Tongue (tissue), 1 donor: ENCODE measurements at regions not wholly inside any gene's neighbourhood (a gene's known extent, or its start where the extent isn't known, plus 50 kb on each side); places are given as distances from the start of the nearest gene placed in this dataset.
A peak's percentile ranks its signal among the peaks of the same experiment; 100 is the strongest.

Source experiments
- DNase-seq: peaks from one replicate; pipeline ENCODE4 v3.0.0-alpha.2; 2015

GRCh38 chr1:65486613-65487012, 66.1 kb downstream of the LEPR start:
- no peak for DNase-seq

GRCh38 chr1:65489481-65489880, 69.0 kb downstream of the LEPR start:
- DNase-seq, result no peak

- no peak for DNase-seq
Measured at GRCh38 chr1:65490231-65491009, 70.0 kb downstream of the LEPR start.

- no peak for DNase-seq
Measured at GRCh38 chr1:65491472-65491871, 71.0 kb downstream of the LEPR start.

GRCh38 chr1:65493802-65494201, 73.3 kb downstream of the LEPR start:
- DNase-seq, result peak; percentile 22

GRCh38 chr1:65494671-65495070, 74.2 kb downstream of the LEPR start:
- DNase-seq, result no peak

- DNase-seq, result no peak
Measured at GRCh38 chr1:65495137-65495536, 74.7 kb downstream of the LEPR start.

- peak; percentile 11 for DNase-seq
Measured at GRCh38 chr1:65497256-65497830, 76.9 kb downstream of the LEPR start.

- DNase-seq, result no peak
Measured at GRCh38 chr1:65503427-65503826, 83.0 kb downstream of the LEPR start.

GRCh38 chr1:65504263-65504662, 83.8 kb downstream of the LEPR start:
- DNase-seq, result no peak

- DNase-seq, result peak; percentile 25
Measured at GRCh38 chr1:65505547-65506300, 85.3 kb downstream of the LEPR start.

GRCh38 chr1:65508051-65508450, 87.6 kb downstream of the LEPR start:
- DNase-seq, result no peak

- no peak for DNase-seq
Measured at GRCh38 chr1:65509912-65510680, 89.6 kb downstream of the LEPR start.

GRCh38 chr1:65510961-65511360, 90.5 kb downstream of the LEPR start:
- no peak for DNase-seq

- no peak for DNase-seq
Measured at GRCh38 chr1:65512383-65512782, 91.9 kb downstream of the LEPR start.

- no peak for DNase-seq
Measured at GRCh38 chr1:65512967-65513780, 92.7 kb downstream of the LEPR start.

GRCh38 chr1:65514041-65514440, 93.6 kb downstream of the LEPR start:
- DNase-seq, result no peak

GRCh38 chr1:65524931-65525265, 104.4 kb downstream of the LEPR start:
- DNase-seq, result no peak

- peak; percentile 25 for DNase-seq
Measured at GRCh38 chr1:65525266-65526048, 105.0 kb downstream of the LEPR start.

GRCh38 chr1:65526049-65526556, 105.6 kb downstream of the LEPR start:
- no peak for DNase-seq

- DNase-seq, result peak; percentile 28
Measured at GRCh38 chr1:65527190-65527589, 106.7 kb downstream of the LEPR start.
